ENCODE measurements at regions not wholly inside any gene's neighbourhood (a gene's known extent, or its start where the extent isn't known, plus 50 kb on each side); places are given as distances from the start of the nearest gene placed in this dataset.

DNA sequence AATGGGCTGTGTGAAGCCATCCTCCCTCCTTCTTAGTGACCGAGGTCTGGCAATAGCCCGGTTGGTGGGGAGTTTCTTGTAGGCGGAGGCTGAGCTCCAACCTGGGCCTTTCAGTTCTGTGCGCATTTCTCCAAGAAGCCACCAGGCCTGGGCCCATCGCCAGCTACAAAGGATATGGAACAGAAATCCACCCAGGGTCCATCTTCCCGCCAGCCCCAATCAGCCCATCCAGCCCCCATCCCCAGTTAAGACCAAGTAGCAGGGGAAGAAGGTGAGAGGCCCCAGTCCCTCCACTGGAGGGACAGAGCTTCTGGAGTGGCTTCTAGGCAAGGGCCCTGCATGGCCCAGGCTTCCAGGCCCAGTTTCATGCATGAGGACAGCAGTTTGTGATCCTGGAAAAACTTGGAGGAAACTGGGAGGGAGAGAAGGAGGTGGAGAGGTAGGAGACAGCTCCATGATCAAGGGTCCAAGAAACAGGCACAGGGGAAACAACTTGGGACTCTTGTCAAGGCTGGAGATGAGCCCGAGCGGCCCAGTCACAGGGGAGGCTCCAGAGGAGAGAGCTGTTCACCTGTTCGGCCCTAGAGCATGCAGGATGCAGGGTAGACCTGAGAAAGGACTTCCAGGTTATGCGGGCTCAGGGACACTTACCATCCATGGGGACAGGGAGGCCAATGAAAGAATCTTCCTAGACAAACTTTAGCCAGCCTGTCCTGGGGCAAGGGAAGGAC lies 261.2 kb downstream of the PTPRU start:
- intact Hi-C loops (cut with micrococcal nuclease; ENCODE audit: unreplicated experiment): no loop called here
- Histone ChIP-seq H3K9me3 (no peaks in the 10 kb centered on the region), H3K36me3 (ENCODE audit: control insufficient read depth, insufficient read depth, low read length) (no peaks in the 10 kb centered on the region), H3K4me1 (no peaks in the 10 kb centered on the region), H3K4me3 (ENCODE audit: low read depth, low read length) (no peak overlapping the region), H3K27me3 (replicated peaks; ENCODE audit: control insufficient read depth, insufficient read depth, low read length) (no peaks in the 10 kb centered on the region)
- TF ChIP-seq, protein P1, sequence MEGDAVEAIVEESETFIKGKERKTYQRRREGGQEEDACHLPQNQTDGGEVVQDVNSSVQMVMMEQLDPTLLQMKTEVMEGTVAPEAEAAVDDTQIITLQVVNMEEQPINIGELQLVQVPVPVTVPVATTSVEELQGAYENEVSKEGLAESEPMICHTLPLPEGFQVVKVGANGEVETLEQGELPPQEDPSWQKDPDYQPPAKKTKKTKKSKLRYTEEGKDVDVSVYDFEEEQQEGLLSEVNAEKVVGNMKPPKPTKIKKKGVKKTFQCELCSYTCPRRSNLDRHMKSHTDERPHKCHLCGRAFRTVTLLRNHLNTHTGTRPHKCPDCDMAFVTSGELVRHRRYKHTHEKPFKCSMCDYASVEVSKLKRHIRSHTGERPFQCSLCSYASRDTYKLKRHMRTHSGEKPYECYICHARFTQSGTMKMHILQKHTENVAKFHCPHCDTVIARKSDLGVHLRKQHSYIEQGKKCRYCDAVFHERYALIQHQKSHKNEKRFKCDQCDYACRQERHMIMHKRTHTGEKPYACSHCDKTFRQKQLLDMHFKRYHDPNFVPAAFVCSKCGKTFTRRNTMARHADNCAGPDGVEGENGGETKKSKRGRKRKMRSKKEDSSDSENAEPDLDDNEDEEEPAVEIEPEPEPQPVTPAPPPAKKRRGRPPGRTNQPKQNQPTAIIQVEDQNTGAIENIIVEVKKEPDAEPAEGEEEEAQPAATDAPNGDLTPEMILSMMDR (IDR thresholded peaks at IDR 0.05; ENCODE audit: insufficient read depth in 1 of 2, low read depth in 1 of 2, low read length in 1 of 2, severe bottlenecking in 1 of 2, unreplicated experiment in 1 of 2): no peak
- Mint-ChIP-seq H3K9me3 (ENCODE audit: unreplicated experiment) (peaks cover 20% of the 10 kb centered on the region), H3K27ac (ENCODE audit: unreplicated experiment) (no peak overlapping the region), H3K4me3 (ENCODE audit: unreplicated experiment) (no peak overlapping the region), H3K36me3 (ENCODE audit: insufficient read depth, unreplicated experiment) (no peaks in the 10 kb centered on the region), H3K4me1 (ENCODE audit: low read depth, unreplicated experiment) (no peaks in the 10 kb centered on the region), H3K27me3 (ENCODE audit: insufficient read depth, unreplicated experiment) (peaks cover 5% of the 10 kb centered on the region)
- ChIA-PET CTCF (interaction anchor here (0.6 kb wide), 1 partner anchor 170 kb away, joined by 4 read pairs; no protein-coding TSS in a partner anchor), POLR2A (no interaction called here)
- DNase-seq: no peak
- no TSS peak for BruUV-seq (replicated peaks)

GRCh38 chr1:29496701-29497100 lies 260.4 kb downstream of the PTPRU start:
- no peaks in the 10 kb centered on the region for H3K4me1 Mint-ChIP-seq (ENCODE audit: low read depth, unreplicated experiment)
- no peak overlapping the region for H3K27ac Mint-ChIP-seq (ENCODE audit: unreplicated experiment)
- H3K9me3 Mint-ChIP-seq (ENCODE audit: unreplicated experiment): peaks cover 20% of the 10 kb centered on the region
- no peaks in the 10 kb centered on the region for H3K36me3 ChIP-seq (ENCODE audit: control insufficient read depth, insufficient read depth, low read length)
- DNase-seq: no peak
- peaks cover 5% of the 10 kb centered on the region for H3K27me3 Mint-ChIP-seq (ENCODE audit: insufficient read depth, unreplicated experiment)
- H3K4me3 Mint-ChIP-seq (ENCODE audit: unreplicated experiment): no peak overlapping the region
- no peaks in the 10 kb centered on the region for H3K4me1 ChIP-seq
- intact Hi-C loops (cut with micrococcal nuclease; ENCODE audit: unreplicated experiment): no loop called here
- no peaks in the 10 kb centered on the region for H3K27me3 ChIP-seq (replicated peaks; ENCODE audit: control insufficient read depth, insufficient read depth, low read length)
- no peaks in the 10 kb centered on the region for H3K36me3 Mint-ChIP-seq (ENCODE audit: insufficient read depth, unreplicated experiment)
- BruUV-seq (replicated peaks): no TSS peak
- TF ChIP-seq, protein P1 (IDR thresholded peaks at IDR 0.05; ENCODE audit: insufficient read depth in 1 of 2, low read depth in 1 of 2, low read length in 1 of 2, severe bottlenecking in 1 of 2, unreplicated experiment in 1 of 2): no peak
- POLR2A ChIA-PET: no interaction called here
- H3K4me3 ChIP-seq (ENCODE audit: low read depth, low read length): no peak overlapping the region
- CTCF ChIA-PET: interaction anchor here (0.6 kb wide), 1 partner anchor 171 kb away, joined by 4 read pairs; no protein-coding TSS in a partner anchor
- H3K9me3 ChIP-seq: no peaks in the 10 kb centered on the region

- Histone ChIP-seq H3K4me1 (no peaks in the 10 kb centered on the region), H3K9me3 (no peaks in the 10 kb centered on the region), H3K4me3 (ENCODE audit: low read depth, low read length) (no peak overlapping the region), H3K27me3 (replicated peaks; ENCODE audit: control insufficient read depth, insufficient read depth, low read length) (no peaks in the 10 kb centered on the region), H3K36me3 (ENCODE audit: control insufficient read depth, insufficient read depth, low read length) (no peaks in the 10 kb centered on the region)
- no TSS peak for BruUV-seq (replicated peaks)
- H3K27ac Mint-ChIP-seq (ENCODE audit: unreplicated experiment): no peak overlapping the region
- H3K4me3 Mint-ChIP-seq (ENCODE audit: unreplicated experiment): no peak overlapping the region
- intact Hi-C loops (cut with micrococcal nuclease; ENCODE audit: unreplicated experiment): no loop called here
- no peaks in the 10 kb centered on the region for H3K9me3 Mint-ChIP-seq (ENCODE audit: unreplicated experiment)
- TF ChIP-seq, protein P1 (IDR thresholded peaks at IDR 0.05; ENCODE audit: insufficient read depth in 1 of 2, low read depth in 1 of 2, low read length in 1 of 2, severe bottlenecking in 1 of 2, unreplicated experiment in 1 of 2): no peak
- no peak for DNase-seq
- H3K4me1 Mint-ChIP-seq (ENCODE audit: low read depth, unreplicated experiment): no peaks in the 10 kb centered on the region
- no peaks in the 10 kb centered on the region for H3K36me3 Mint-ChIP-seq (ENCODE audit: insufficient read depth, unreplicated experiment)
- ChIA-PET POLR2A (no interaction called here), CTCF (no interaction called here)
- H3K27me3 Mint-ChIP-seq (ENCODE audit: insufficient read depth, unreplicated experiment): peaks cover 5% of the 10 kb centered on the region
These were observed 254.0 kb downstream of the PTPRU start for GRCh38 chr1:29490204-29490934.
